Sigmoid colon (tissue), 4 donors: ENCODE measurements at regions not wholly inside any gene's neighbourhood (a gene's known extent, or its start where the extent isn't known, plus 50 kb on each side); places are given as distances from the start of the nearest gene placed in this dataset.

Experiments used
- CTCF ChIP-seq, 4 experiments: fragments of 450-650 bp in 3 of 4; fragments of 200-600 bp in 1 of 4; IDR thresholded peaks; one replicate each; pipeline ENCODE4 v1.5.1; 2016 to 2019; ENCODE audit warnings: antibody characterized with exemption in 4 of 4, mild to moderate bottlenecking in 3 of 4, moderate library complexity in 2 of 4
- EP300 ChIP-seq, 4 donors: sonication (generic); formaldehyde crosslinking; IDR thresholded peaks; one replicate each; pipeline ENCODE4 v1.6.1; 2017; ENCODE audit warnings: antibody characterized with exemption in 4 of 4
- POLR2A ChIP-seq, 2 donors: fragments of 450-650 bp; IDR thresholded peaks; one replicate each; pipeline ENCODE4 v1.6.1; 2016; ENCODE audit warnings: antibody characterized with exemption in 2 of 2, mild to moderate bottlenecking in 2 of 2, moderate library complexity in 2 of 2
- POLR2AphosphoS5 ChIP-seq, 4 donors: sonication (generic); formaldehyde crosslinking; IDR thresholded peaks; one replicate each; pipeline ENCODE4 v1.6.1; 2017; ENCODE audit warnings: antibody characterized with exemption in 4 of 4

DNA sequence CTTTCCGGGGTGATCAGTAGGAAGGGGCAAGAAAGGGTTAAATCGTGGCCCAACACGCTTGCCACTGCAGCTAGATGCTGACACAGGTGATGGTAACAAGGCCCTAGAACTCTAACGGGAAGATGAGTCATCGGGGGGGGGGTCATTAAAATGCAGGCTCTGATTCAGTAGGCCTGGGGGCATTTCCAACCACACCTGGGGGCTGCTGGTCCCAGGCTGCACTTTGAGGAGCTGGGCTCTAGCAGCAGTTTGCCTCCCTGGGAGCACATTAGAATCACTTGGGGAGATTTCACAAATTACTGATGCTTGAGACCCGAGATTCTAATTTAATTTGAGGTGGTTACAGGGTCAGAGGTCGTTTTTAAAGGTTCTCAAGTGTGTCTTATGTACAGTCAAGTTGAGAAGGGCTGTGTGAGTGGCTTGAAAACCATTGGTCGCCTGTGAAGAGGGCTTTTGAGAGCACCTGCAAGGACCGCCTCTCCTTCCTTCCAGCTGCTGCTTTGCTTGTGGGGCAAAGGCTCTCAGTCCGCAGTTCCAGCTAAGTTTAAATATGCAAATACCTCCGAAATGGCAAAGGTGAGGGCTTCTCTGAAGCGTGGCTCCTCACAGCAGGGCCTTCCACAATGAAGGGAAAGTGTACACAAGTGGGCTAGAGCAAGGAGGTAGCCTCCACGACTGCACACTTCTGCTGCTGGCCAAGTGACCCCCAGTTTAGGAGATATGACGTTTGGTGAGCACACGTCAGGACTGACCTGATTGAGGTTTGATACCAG lies 84.2 kb upstream of the KCNK12 start:
- TF ChIP-seq CTCF (IDR thresholded peaks at IDR 0.05) (no peak), POLR2A (IDR thresholded peaks at IDR 0.05) (no peak), POLR2AphosphoS5 (IDR thresholded peaks at IDR 0.05) (no peak), EP300 (IDR thresholded peaks at IDR 0.05) (no peak)
